22Rv1 (cell line): ENCODE measurements at regions not wholly inside any gene's neighbourhood (a gene's known extent, or its start where the extent isn't known, plus 50 kb on each side); places are given as distances from the start of the nearest gene placed in this dataset.

Experiments
- ZFX ChIP-seq: fragments of 450-650 bp; IDR thresholded peaks from 2 replicates; pipeline ENCODE4 v1.6.1; 2017; ENCODE audit warnings: antibody characterized with exemption, borderline replicate concordance
- TF ChIP-seq, protein P1 (sequence below): fragments of 450-650 bp; IDR thresholded peaks from 2 replicates; pipeline ENCODE4 v1.5.1; 2017; ENCODE audit warnings: mild to moderate bottlenecking

DNA sequence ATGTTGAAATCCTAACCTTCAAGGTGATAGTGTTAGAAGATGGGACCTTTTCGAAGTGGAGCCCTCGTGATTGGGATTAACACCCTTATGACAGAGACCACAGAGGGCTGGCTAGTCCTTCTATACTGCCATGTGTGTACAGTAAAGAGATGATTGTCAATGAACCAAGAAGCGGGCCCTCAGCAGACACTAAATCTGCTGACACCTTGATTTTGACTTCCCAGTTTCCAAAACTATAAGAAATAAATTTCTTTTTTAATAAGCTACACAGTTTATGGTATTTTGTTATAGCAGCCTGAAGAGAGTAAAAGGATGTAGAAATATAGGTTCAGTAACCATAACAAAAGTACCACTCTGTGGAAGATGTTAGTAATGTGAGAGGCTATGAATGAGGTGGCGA, 419.0 kb upstream of the NUDT12 start:
- TF ChIP-seq, protein P1, sequence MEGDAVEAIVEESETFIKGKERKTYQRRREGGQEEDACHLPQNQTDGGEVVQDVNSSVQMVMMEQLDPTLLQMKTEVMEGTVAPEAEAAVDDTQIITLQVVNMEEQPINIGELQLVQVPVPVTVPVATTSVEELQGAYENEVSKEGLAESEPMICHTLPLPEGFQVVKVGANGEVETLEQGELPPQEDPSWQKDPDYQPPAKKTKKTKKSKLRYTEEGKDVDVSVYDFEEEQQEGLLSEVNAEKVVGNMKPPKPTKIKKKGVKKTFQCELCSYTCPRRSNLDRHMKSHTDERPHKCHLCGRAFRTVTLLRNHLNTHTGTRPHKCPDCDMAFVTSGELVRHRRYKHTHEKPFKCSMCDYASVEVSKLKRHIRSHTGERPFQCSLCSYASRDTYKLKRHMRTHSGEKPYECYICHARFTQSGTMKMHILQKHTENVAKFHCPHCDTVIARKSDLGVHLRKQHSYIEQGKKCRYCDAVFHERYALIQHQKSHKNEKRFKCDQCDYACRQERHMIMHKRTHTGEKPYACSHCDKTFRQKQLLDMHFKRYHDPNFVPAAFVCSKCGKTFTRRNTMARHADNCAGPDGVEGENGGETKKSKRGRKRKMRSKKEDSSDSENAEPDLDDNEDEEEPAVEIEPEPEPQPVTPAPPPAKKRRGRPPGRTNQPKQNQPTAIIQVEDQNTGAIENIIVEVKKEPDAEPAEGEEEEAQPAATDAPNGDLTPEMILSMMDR: no peak
- TF ChIP-seq ZFX: no peak
